GM23338 (cell line): ENCODE measurements at regions not wholly inside any gene's neighbourhood (a gene's known extent, or its start where the extent isn't known, plus 50 kb on each side); places are given as distances from the start of the nearest gene placed in this dataset.

Experiments used
- ATAC-seq: fragments of 200-7000 bp; cut with Tn5 transposase; 3 replicates; pipeline ENCODE4 v1.9.1; 2020
- DNase-seq: peaks from one replicate; pipeline ENCODE4 v3.0.0-alpha.2; 2015; ENCODE audit warnings: low spot score
- H2AFZ ChIP-seq: fragments of 200-600 bp; sonication (generic); 2 replicates; pipeline ENCODE4 v1.8.0; 2016; ENCODE audit warnings: antibody characterized with exemption, mild to moderate bottlenecking, moderate library complexity
- H3F3A ChIP-seq: fragments of 200-600 bp; sonication (generic); replicated peaks from 2 replicates; pipeline ENCODE4 v1.8.0; 2017; ENCODE audit warnings: antibody characterized with exemption, mixed run types, low read depth
- H3K27ac ChIP-seq: fragments of 200-600 bp; sonication (generic); 2 replicates; pipeline ENCODE4 v1.6.1; 2016; ENCODE audit warnings: low read depth
- H3K27me3 ChIP-seq: fragments of 200-600 bp; sonication (generic); 2 replicates; pipeline ENCODE4 v1.8.0; 2016; ENCODE audit warnings: mild to moderate bottlenecking, mixed run types, moderate library complexity; ENCODE audit not compliant: insufficient read depth
- H3K36me3 ChIP-seq: fragments of 200-600 bp; sonication (generic); 2 replicates; pipeline ENCODE4 v1.8.0; 2016; ENCODE audit warnings: mild to moderate bottlenecking; ENCODE audit not compliant: insufficient read depth
- H3K4me1 ChIP-seq: fragments of 200-600 bp; sonication (generic); 2 replicates; pipeline ENCODE4 v1.8.0; 2016; ENCODE audit warnings: mild to moderate bottlenecking, moderate library complexity; ENCODE audit not compliant: insufficient read depth
- H3K4me2 ChIP-seq: fragments of 200-600 bp; sonication (generic); 2 replicates; pipeline ENCODE4 v1.7.1; 2017; ENCODE audit warnings: mixed run types
- H3K4me3 ChIP-seq: fragments of 200-600 bp; sonication (generic); 2 replicates; pipeline ENCODE4 v1.6.1; 2016; ENCODE audit warnings: mixed run types
- H3K79me2 ChIP-seq: fragments of 200-600 bp; sonication (generic); replicated peaks from 2 replicates; pipeline ENCODE4 v1.8.0; 2017; ENCODE audit warnings: mild to moderate bottlenecking; ENCODE audit not compliant: insufficient read depth
- H3K9me2 ChIP-seq: fragments of 200-600 bp; sonication (generic); 2 replicates; pipeline ENCODE4 v1.8.0; 2017; ENCODE audit not compliant: insufficient read depth
- H4K20me1 ChIP-seq: fragments of 200-600 bp; sonication (generic); replicated peaks from 2 replicates; pipeline ENCODE4 v1.8.0; 2017; ENCODE audit warnings: mild to moderate bottlenecking; ENCODE audit not compliant: insufficient read depth
- H3K27ac Mint-ChIP-seq: 2 replicates; pipeline ENCODE4 v1.8.0; 2020; ENCODE audit warnings: inconsistent platforms, mild to moderate bottlenecking, moderate library complexity, mixed read lengths
- H3K27me3 Mint-ChIP-seq: 3 replicates; pipeline ENCODE4 v1.8.0; 2022; ENCODE audit warnings: low read depth, mild to moderate bottlenecking, moderate library complexity, mixed read lengths, inconsistent platforms; ENCODE audit not compliant: insufficient read depth, poor library complexity
- H3K36me3 Mint-ChIP-seq: 3 replicates; pipeline ENCODE4 v1.8.0; 2021; ENCODE audit warnings: low read depth, mild to moderate bottlenecking, inconsistent platforms, moderate library complexity, mixed read lengths
- H3K4me1 Mint-ChIP-seq: 3 replicates; pipeline ENCODE4 v1.8.0; 2020; ENCODE audit warnings: mild to moderate bottlenecking, inconsistent platforms, mixed read lengths
- H3K4me3 Mint-ChIP-seq: 3 replicates; pipeline ENCODE4 v1.8.0; 2021; ENCODE audit warnings: moderate library complexity, mild to moderate bottlenecking, inconsistent platforms, mixed read lengths
- H3K9me3 Mint-ChIP-seq: 3 replicates; pipeline ENCODE4 v1.8.0; 2020; ENCODE audit warnings: moderate library complexity, mild to moderate bottlenecking, inconsistent platforms, mixed read lengths
- CREB1 ChIP-seq: fragments of 250-450 bp; sonication (Bioruptor Pico); IDR thresholded peaks from 2 replicates; pipeline ENCODE4 v1.5.0; 2020; ENCODE audit warnings: low read depth, mild to moderate bottlenecking, moderate library complexity
- CTCF ChIP-seq, 2 experiments: fragments of 200-600 bp in 1 of 2; sonication (generic) in 1 of 2; conservative IDR thresholded peaks; 2 replicates each; pipeline versions ENCODE4 v1.5.1 to v1.6.1; 2016 to 2017; ENCODE audit warnings: antibody characterized with exemption in 2 of 2, low read depth in 2 of 2, mild to moderate bottlenecking in 2 of 2, moderate library complexity in 1 of 2
- EZH2 ChIP-seq: fragments of 200-600 bp; sonication (generic); IDR thresholded peaks from one replicate; pipeline ENCODE4 v1.8.0; 2017; ENCODE audit warnings: antibody characterized with exemption, mild to moderate bottlenecking, low read depth; ENCODE audit not compliant: unreplicated experiment
- EZH2phosphoT487 ChIP-seq: fragments of 200-600 bp; sonication (generic); IDR thresholded peaks from one replicate; pipeline ENCODE4 v1.8.1; 2018; ENCODE audit warnings: antibody characterized with exemption; ENCODE audit not compliant: unreplicated experiment
- JUNB ChIP-seq: IDR thresholded peaks from one replicate; pipeline ENCODE4 v1.6.1; 2016; ENCODE audit warnings: antibody characterized with exemption; ENCODE audit not compliant: unreplicated experiment
- NANOG ChIP-seq: IDR thresholded peaks from 2 replicates; pipeline ENCODE4 v1.6.1; 2016; ENCODE audit warnings: antibody characterized with exemption, borderline replicate concordance
- POLR2AphosphoS5 ChIP-seq: IDR thresholded peaks from 2 replicates; pipeline ENCODE4 v1.6.1; 2016; ENCODE audit warnings: antibody characterized with exemption, low read depth
- REST ChIP-seq: IDR thresholded peaks from one replicate; pipeline ENCODE4 v1.6.1; 2018; ENCODE audit warnings: antibody characterized with exemption; ENCODE audit not compliant: unreplicated experiment
- STAT1 ChIP-seq: IDR thresholded peaks from one replicate; pipeline ENCODE4 v1.6.1; 2016; ENCODE audit warnings: antibody characterized with exemption; ENCODE audit not compliant: unreplicated experiment
- ZNF114 ChIP-seq: fragments of 250-450 bp; sonication (Bioruptor Pico); IDR thresholded peaks from 2 replicates; pipeline ENCODE4 v1.5.0; 2020; ENCODE audit warnings: mild to moderate bottlenecking, moderate library complexity
- ZNF331 ChIP-seq: fragments of 250-450 bp; sonication (Bioruptor Pico); IDR thresholded peaks from 2 replicates; pipeline ENCODE4 v1.5.0; 2020; ENCODE audit warnings: low read depth, mild to moderate bottlenecking, moderate library complexity
- ZNF462 ChIP-seq: fragments of 250-450 bp; sonication (Bioruptor Pico); IDR thresholded peaks from 2 replicates; pipeline ENCODE4 v1.5.0; 2020; ENCODE audit warnings: mild to moderate bottlenecking, moderate library complexity
- TF ChIP-seq, protein P1 (sequence below): IDR thresholded peaks from 2 replicates; pipeline ENCODE4 v1.6.1; 2016; ENCODE audit warnings: antibody characterized with exemption

GRCh38 chrX:134742573-134742972 is 54.4 kb downstream of the PABIR2 start:
- Histone ChIP-seq H3F3A (no peaks in the 10 kb centered on the region), H3K4me1 (no peaks in the 10 kb centered on the region), H3K79me2 (no peaks in the 10 kb centered on the region), H3K36me3 (no peaks in the 10 kb centered on the region), H3K27me3 (no peaks in the 10 kb centered on the region), H3K27ac (no peak overlapping the region), H2AFZ (no peak overlapping the region), H3K4me2 (no peak overlapping the region), H3K9me2 (no peaks in the 10 kb centered on the region), H3K4me3 (no peak overlapping the region), H4K20me1 (no peaks in the 10 kb centered on the region)
- H3K36me3 Mint-ChIP-seq, result no peaks in the 10 kb centered on the region
- H3K27me3 Mint-ChIP-seq, result peaks cover 3% of the 10 kb centered on the region
- no peak for DNase-seq
- peaks cover 30% of the 10 kb centered on the region for H3K4me1 Mint-ChIP-seq
- ATAC-seq, result no peak
- H3K9me3 Mint-ChIP-seq, result no peaks in the 10 kb centered on the region
- TF ChIP-seq CTCF (conservative IDR thresholded peaks at IDR 0.05; ENCODE audit: low read depth in 2 of 2) (no peak), EZH2phosphoT487 (no peak), NANOG (no peak), JUNB (no peak), ZNF331 (CRISPR knock-in tag) (no peak), REST (no peak), ZNF462 (CRISPR knock-in tag) (no peak), ZNF114 (no peak), STAT1 (no peak), POLR2AphosphoS5 (no peak), CREB1 (CRISPR knock-in tag) (no peak), EZH2 (no peak)
- TF ChIP-seq, protein P1, sequence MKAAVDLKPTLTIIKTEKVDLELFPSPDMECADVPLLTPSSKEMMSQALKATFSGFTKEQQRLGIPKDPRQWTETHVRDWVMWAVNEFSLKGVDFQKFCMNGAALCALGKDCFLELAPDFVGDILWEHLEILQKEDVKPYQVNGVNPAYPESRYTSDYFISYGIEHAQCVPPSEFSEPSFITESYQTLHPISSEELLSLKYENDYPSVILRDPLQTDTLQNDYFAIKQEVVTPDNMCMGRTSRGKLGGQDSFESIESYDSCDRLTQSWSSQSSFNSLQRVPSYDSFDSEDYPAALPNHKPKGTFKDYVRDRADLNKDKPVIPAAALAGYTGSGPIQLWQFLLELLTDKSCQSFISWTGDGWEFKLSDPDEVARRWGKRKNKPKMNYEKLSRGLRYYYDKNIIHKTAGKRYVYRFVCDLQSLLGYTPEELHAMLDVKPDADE, result no peak
- no peak overlapping the region for H3K4me3 Mint-ChIP-seq
- no peak overlapping the region for H3K27ac Mint-ChIP-seq
